GM12878 (cell line): ENCODE measurements at regions not wholly inside any gene's neighbourhood (a gene's known extent, or its start where the extent isn't known, plus 50 kb on each side); places are given as distances from the start of the nearest gene placed in this dataset.

ENCODE experiments used
- ASH2L ChIP-seq: fragments of 300-600, 200-600 bp; sonication (generic); IDR thresholded peaks from 2 replicates; pipeline ENCODE4 v1.6.1; 2017; ENCODE audit warnings: low read depth, mild to moderate bottlenecking, borderline replicate concordance
- ATF2 ChIP-seq: IDR thresholded peaks from 2 replicates; pipeline ENCODE4 v1.6.1; 2012; ENCODE audit warnings: low read length, inconsistent platforms
- BHLHE40 ChIP-seq, 2 experiments: fragments of 450-650 bp in 1 of 2; IDR thresholded peaks; 2 replicates each; pipeline ENCODE4 v1.6.1; 2011 to 2017; ENCODE audit warnings: low read depth in 2 of 2, borderline replicate concordance in 1 of 2, improper control_type of control experiment in 1 of 2, low read length in 1 of 2, mild to moderate bottlenecking in 1 of 2
- BRCA1 ChIP-seq: IDR thresholded peaks from 2 replicates; pipeline ENCODE4 v1.6.1; 2011; ENCODE audit warnings: low read depth, low read length, improper control_type of control experiment
- CBX5 ChIP-seq: sonication (generic); IDR thresholded peaks from 2 replicates; pipeline ENCODE4 v1.6.1; 2016; ENCODE audit warnings: low read depth, moderate library complexity, mild to moderate bottlenecking, inconsistent platforms
- CEBPZ ChIP-seq: fragments of 150-350 bp; IDR thresholded peaks from 2 replicates; pipeline ENCODE4 v1.6.1; 2016; ENCODE audit warnings: low read depth, low read length
- CHD2 ChIP-seq: IDR thresholded peaks from 2 replicates; pipeline ENCODE4 v1.6.1; 2011; ENCODE audit warnings: low read depth, low read length, improper control_type of control experiment, borderline replicate concordance
- CREM ChIP-seq: IDR thresholded peaks from 2 replicates; pipeline ENCODE4 v1.6.1; 2014; ENCODE audit warnings: antibody characterized with exemption, low read depth
- DPF2 ChIP-seq: fragments of 450-650 bp; IDR thresholded peaks from 2 replicates; pipeline ENCODE4 v1.6.1; 2017; ENCODE audit warnings: mild to moderate bottlenecking
- EED ChIP-seq: sonication (generic); IDR thresholded peaks from 2 replicates; pipeline ENCODE4 v1.6.1; 2016; ENCODE audit warnings: antibody characterized with exemption, low read depth
- EGR1 ChIP-seq, 2 experiments: IDR thresholded peaks; 1 replicate in 1 of 2; 2 replicates in 1 of 2; pipeline ENCODE4 v1.6.1; 2011 to 2012; ENCODE audit warnings: low read depth in 2 of 2, low read length in 2 of 2, borderline replicate concordance in 1 of 2, mild to moderate bottlenecking in 1 of 2, moderate library complexity in 1 of 2
- ESRRA ChIP-seq: IDR thresholded peaks from 2 replicates; pipeline ENCODE4 v1.6.1; 2012; ENCODE audit warnings: mild to moderate bottlenecking, low read length, improper control_type of control experiment
- FOS ChIP-seq: IDR thresholded peaks from 3 replicates; pipeline ENCODE4 v1.6.1; 2011; ENCODE audit warnings: borderline replicate concordance; ENCODE audit not compliant: insufficient read length; ENCODE audit errors: extremely low read depth
- FOXM1 ChIP-seq: IDR thresholded peaks from 2 replicates; pipeline ENCODE4 v1.6.1; 2012; ENCODE audit warnings: low read depth, mild to moderate bottlenecking, inconsistent platforms, low read length, moderate library complexity
- GATAD2B ChIP-seq: fragments of 450-650 bp; conservative IDR thresholded peaks from 2 replicates; pipeline ENCODE4 v1.6.1; 2017; ENCODE audit warnings: low read depth, mild to moderate bottlenecking, moderate library complexity
- MAX ChIP-seq: IDR thresholded peaks from 2 replicates; pipeline ENCODE4 v1.6.1; 2012; ENCODE audit warnings: low read depth, low read length, improper control_type of control experiment
- NFXL1 ChIP-seq: fragments of 450-650 bp; IDR thresholded peaks from 2 replicates; pipeline ENCODE4 v1.6.1; 2017; ENCODE audit warnings: antibody characterized with exemption, mild to moderate bottlenecking, borderline replicate concordance
- NFYB ChIP-seq: IDR thresholded peaks from 2 replicates; pipeline ENCODE4 v1.6.1; 2011; ENCODE audit warnings: low read depth, mild to moderate bottlenecking, low read length, improper control_type of control experiment, moderate library complexity; ENCODE audit not compliant: insufficient read depth
- PBX3 ChIP-seq: IDR thresholded peaks from 2 replicates; pipeline ENCODE4 v1.6.1; 2011; ENCODE audit warnings: mild to moderate bottlenecking, low read depth, low read length, moderate library complexity; ENCODE audit not compliant: insufficient replicate concordance
- PKNOX1 ChIP-seq: fragments of 450-650 bp; IDR thresholded peaks from 2 replicates; pipeline ENCODE4 v1.6.1; 2016; ENCODE audit warnings: mild to moderate bottlenecking
- POLR2AphosphoS5 ChIP-seq: IDR thresholded peaks from 2 replicates; pipeline ENCODE4 v1.6.1; 2011; ENCODE audit warnings: mild to moderate bottlenecking, low read length, inconsistent platforms
- TCF7 ChIP-seq: IDR thresholded peaks from 2 replicates; pipeline ENCODE4 v1.6.1; 2014; ENCODE audit warnings: antibody characterized with exemption, borderline replicate concordance
- WRNIP1 ChIP-seq: IDR thresholded peaks from 2 replicates; pipeline ENCODE4 v1.6.1; 2011; ENCODE audit warnings: low read depth, low read length, improper control_type of control experiment, borderline replicate concordance
- ZNF207 ChIP-seq: fragments of 450-650 bp; IDR thresholded peaks from 2 replicates; pipeline ENCODE4 v1.6.1; 2014; ENCODE audit warnings: antibody characterized with exemption, mild to moderate bottlenecking, borderline replicate concordance
- ZZZ3 ChIP-seq: IDR thresholded peaks from 2 replicates; pipeline ENCODE4 v1.6.1; 2011; ENCODE audit warnings: low read depth; ENCODE audit not compliant: control insufficient read depth, insufficient read length

GRCh38 chr11:59267196-59267595 is 54.5 kb upstream of the MPEG1 start (continued):
- TF ChIP-seq CEBPZ (no peak), BRCA1 (no peak), FOS (no peak), ZNF207 (no peak), ZZZ3 (no peak), WRNIP1 (no peak), FOXM1 (peak; percentile 85; the same call in 1 of the 2 replicates), TCF7 (no peak), CBX5 (no peak), CREM (peak; percentile 60; the same call in 1 of the 2 replicates), ASH2L (no peak), POLR2AphosphoS5 (no peak), NFXL1 (no peak), DPF2 (peak; percentile 80), PKNOX1 (peak; percentile 42; the same call in 1 of the 2 replicates), PBX3 (no peak), NFYB (no peak), ATF2 (peak; percentile 59; the same call in 1 of the 2 replicates), BHLHE40 (IDR thresholded peaks at IDR 0.05; ENCODE audit: borderline replicate concordance in 1 of 2, low read depth in 2 of 2, low read length in 1 of 2) (peak in 1 of 2 experiments; percentile 54; a peak in 2 of 4 replicates), CHD2 (no peak), GATAD2B (peak; percentile 81; the same call in 1 of the 2 replicates), ESRRA (no peak), EGR1 (IDR thresholded peaks at IDR 0.05; ENCODE audit: borderline replicate concordance in 1 of 2, low read depth in 2 of 2, low read length in 2 of 2) (no peak), EED (peak; percentile 80), MAX (no peak)
